Pancreas (tissue), 10 donors: ENCODE measurements at regions not wholly inside any gene's neighbourhood (a gene's known extent, or its start where the extent isn't known, plus 50 kb on each side); places are given as distances from the start of the nearest gene placed in this dataset.

Experiments
- ATAC-seq, 4 donors: fragments of 200-7000 bp; cut with Tn5 transposase; one replicate each; pipeline versions ENCODE4 v1.8.0 to v1.9.1; 2020; ENCODE audit warnings: mild to moderate bottlenecking in 4 of 4, moderate library complexity in 4 of 4
- DNase-seq, 6 donors: peaks; one replicate each; pipeline ENCODE4 v3.0.0-alpha.2; 2020
- FAIRE-seq: peaks from 2 replicates; lab custom pipeline; 2012; peaks lifted over from hg19 to GRCh38; lab: Jason Lieb, UNC
- H3K27ac ChIP-seq, 4 donors: fragments of 200-600 bp; sonication (generic); 1 replicate in 3 of 4; 2 replicates in 1 of 4; pipeline versions ENCODE4 v1.5.0 to v1.8.0; 2020
- H3K27me3 ChIP-seq, 4 donors: fragments of 200-600 bp; one replicate each; pipeline ENCODE4 v1.8.0; 2021
- H3K36me3 ChIP-seq, 3 donors: fragments of 200-600 bp; sonication (generic) in 1 of 3; one replicate each; pipeline versions ENCODE4 v1.5.0 to v1.8.0; 2020 to 2021
- H3K4me1 ChIP-seq, 3 donors: fragments of 200-600 bp; one replicate each; pipeline ENCODE4 v1.8.0; 2021
- H3K4me3 ChIP-seq, 4 donors: fragments of 200-600 bp; sonication (generic) in 2 of 4; one replicate each; pipeline versions ENCODE4 v1.5.0 to v1.8.0; 2020 to 2021
- H3K9me3 ChIP-seq, 4 donors: fragments of 200-600 bp; one replicate each; pipeline ENCODE4 v1.8.0; 2021
- CTCF ChIP-seq, 4 donors: fragments of 200-600 bp; sonication (generic) in 3 of 4; IDR thresholded peaks; one replicate each; pipeline versions ENCODE4 v1.5.0 to v1.8.0; 2021; ENCODE audit warnings: antibody characterized with exemption in 4 of 4
- WGBS, 2 donors: extraction: QIAGEN DNeasy Blood & Tissue Kit; methylation state at CpG; one replicate each; pipeline ENCODE4 v1.1.7; 2013; 5-methylcytosine and 5-hydroxymethylcytosine counted together
- intact Hi-C, 3 donors: fragments of 100-400 bp; cut with DNase I; formaldehyde crosslinking; loops; one replicate each; pipeline versions ENCODE4 v1.11.1 to v1.14.2; 2022
- donor health status: healthy with polysubstance abuse.
- donor health status: DM: no; HTN: no; CAD: no; lungs with moderate emphysema.
- donor health status: DM: no; HTN: no; CAD: no.
- donor health status: control.
- donor health status: control.
- donor health status: Bipolar disorder and iron deficiency.
- donor health status: DM: yes; HTN: yes; CAD: no.
- donor health status: DM: no; HTN: no; CAD: no.
- donor health status: DM: no; HTN: no; CAD: no.
- donor health status: DM: yes; HTN: yes; CAD: no.

GRCh38 chr1:232688398-232688797 is 58.5 kb upstream of the SIPA1L2 start:
- no peaks in the 10 kb centered on the region for H3K4me1 ChIP-seq
- no peaks in the 10 kb centered on the region for H3K9me3 ChIP-seq
- no peak overlapping the region for H3K27ac ChIP-seq
- no peaks in the 10 kb centered on the region for H3K36me3 ChIP-seq
- TF ChIP-seq CTCF (IDR thresholded peaks at IDR 0.05) = no peak
- WGBS, 2 donors = 77 to 79% methylated on average over 2 of the region's 2 CpGs
- H3K4me3 ChIP-seq = no peak overlapping the region
- FAIRE-seq (no peak), ATAC-seq (no peak), DNase-seq (no peak)
- intact Hi-C loops = no loop called here
- H3K27me3 ChIP-seq = no peaks in the 10 kb centered on the region

DNA sequence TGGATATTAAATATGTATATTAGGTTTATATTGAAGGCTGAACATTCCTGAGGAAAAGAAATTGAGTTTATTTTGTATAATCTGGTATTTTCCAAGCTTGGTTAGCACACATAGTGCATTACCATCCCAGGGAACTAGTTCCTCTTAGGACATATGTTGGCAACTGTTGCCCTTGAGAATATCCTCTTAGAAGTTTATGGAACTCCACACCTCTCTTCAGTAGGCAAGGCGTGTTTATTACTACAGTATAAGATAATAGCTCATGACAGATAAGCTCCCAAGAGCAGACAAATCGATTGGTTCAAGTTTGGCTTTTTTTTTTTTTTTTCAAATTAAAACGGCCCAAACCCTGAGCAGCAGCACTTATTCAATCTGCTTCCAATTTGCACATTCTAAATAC is 59.8 kb upstream of the SIPA1L2 start:
- DNase-seq = no peak
- peak; percentile 32 for FAIRE-seq
- H3K27ac ChIP-seq = no peak overlapping the region
- H3K36me3 ChIP-seq = no peaks in the 10 kb centered on the region
- intact Hi-C loops = no loop called here
- H3K9me3 ChIP-seq = no peaks in the 10 kb centered on the region
- no peak for ATAC-seq
- TF ChIP-seq CTCF (IDR thresholded peaks at IDR 0.05) = no peak
- 26 to 32% methylated on average over 3 of the region's 3 CpGs for WGBS, 2 donors
- no peak overlapping the region for H3K4me3 ChIP-seq
- H3K27me3 ChIP-seq = no peaks in the 10 kb centered on the region
- no peaks in the 10 kb centered on the region for H3K4me1 ChIP-seq

- DNase-seq = no peak
- Histone ChIP-seq H3K9me3 (no peaks in the 10 kb centered on the region), H3K36me3 (no peaks in the 10 kb centered on the region), H3K4me3 (no peak overlapping the region), H3K4me1 (no peaks in the 10 kb centered on the region), H3K27ac (no peak overlapping the region), H3K27me3 (no peaks in the 10 kb centered on the region)
- 82 to 90% methylated on average over 8 of the region's 8 CpGs for WGBS, 2 donors
- no peak for TF ChIP-seq CTCF (IDR thresholded peaks at IDR 0.05)
- no peak for FAIRE-seq
- intact Hi-C loops = no loop called here
- ATAC-seq = no peak
Observed at GRCh38 chr1:232690285-232690935, 60.5 kb upstream of the SIPA1L2 start.

DNA sequence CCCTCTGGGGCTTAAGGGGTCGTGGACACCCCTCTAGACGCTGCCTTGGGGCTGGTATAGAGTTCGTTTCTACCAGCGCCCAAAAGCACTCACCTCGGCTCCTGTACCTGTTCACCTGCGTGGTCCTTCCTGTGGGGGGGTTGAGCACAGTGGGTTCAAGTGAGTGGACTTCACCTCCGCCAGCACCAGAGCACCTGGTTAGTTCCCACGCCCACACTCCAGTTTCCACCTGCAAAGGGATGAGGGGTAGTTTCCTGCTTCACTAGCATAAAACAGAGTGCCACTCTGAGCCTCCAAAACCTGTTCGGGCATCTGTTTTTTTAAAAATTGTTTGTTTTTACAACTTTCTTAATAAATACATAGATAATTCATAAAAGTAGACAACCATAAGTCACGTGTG is 64.5 kb upstream of the SIPA1L2 start:
- TF ChIP-seq CTCF (IDR thresholded peaks at IDR 0.05) = no peak
- ATAC-seq (peak in 3 of 4 donors; percentile 58 to 67 (median 58)), DNase-seq (peak in 4 of 6 donors; percentile 36 to 58 (median 40)), FAIRE-seq (no peak)
- Histone ChIP-seq H3K27me3 (no peaks in the 10 kb centered on the region), H3K4me3 (no peak overlapping the region), H3K9me3 (no peaks in the 10 kb centered on the region), H3K4me1 (no peaks in the 10 kb centered on the region), H3K36me3 (no peaks in the 10 kb centered on the region), H3K27ac (no peak overlapping the region)
- intact Hi-C loops = no loop called here
- WGBS, 2 donors = 59 to 65% methylated on average over 10 of the region's 10 CpGs

GRCh38 chr1:232695621-232696385 is 65.9 kb upstream of the SIPA1L2 start:
- intact Hi-C loops = no loop called here
- DNase-seq (no peak), FAIRE-seq (no peak), ATAC-seq (peak in 2 of 4 donors; percentile 21 to 25)
- Histone ChIP-seq H3K9me3 (no peaks in the 10 kb centered on the region), H3K4me3 (no peak overlapping the region), H3K4me1 (no peaks in the 10 kb centered on the region), H3K27me3 (no peaks in the 10 kb centered on the region), H3K27ac (no peak overlapping the region), H3K36me3 (no peaks in the 10 kb centered on the region)
- no peak for TF ChIP-seq CTCF (IDR thresholded peaks at IDR 0.05)
- 74 to 80% methylated on average over 5 of the region's 5 CpGs for whole genome bisulfite sequencing, 2 donors
